Right lobe of liver (tissue), 6 donors: ENCODE measurements at regions not wholly inside any gene's neighbourhood (a gene's known extent, or its start where the extent isn't known, plus 50 kb on each side); places are given as distances from the start of the nearest gene placed in this dataset.

ENCODE experiments used
- ATAC-seq, 4 donors: fragments of 200-7000 bp; cut with Tn5 transposase; one replicate each; pipeline ENCODE4 v1.9.1; 2020; ENCODE audit warnings: mild to moderate bottlenecking in 4 of 4, moderate library complexity in 4 of 4
- DNase-seq, 3 donors: peaks; one replicate each; pipeline ENCODE4 v3.0.0-alpha.2; 2020
- H3K27ac ChIP-seq, 3 donors: fragments of 200-600 bp; one replicate each; pipeline ENCODE4 v1.8.0; 2022
- H3K27me3 ChIP-seq, 2 donors: fragments of 200-600 bp; one replicate each; pipeline ENCODE4 v1.8.0; 2022
- H3K36me3 ChIP-seq, 4 donors: fragments of 200-600 bp; sonication (generic) in 1 of 4; one replicate each; pipeline versions ENCODE4 v1.5.1 to v1.8.0; 2017 to 2022; ENCODE audit warnings: control low read depth in 1 of 4
- H3K4me1 ChIP-seq, 4 donors: fragments of 200-600 bp; sonication (generic) in 1 of 4; one replicate each; pipeline versions ENCODE4 v1.5.1 to v1.8.0; 2017 to 2022; ENCODE audit warnings: control low read depth in 1 of 4
- H3K4me3 ChIP-seq, 3 donors: fragments of 200-600 bp; one replicate each; pipeline ENCODE4 v1.8.0; 2022
- H3K9me3 ChIP-seq, 4 donors: fragments of 200-600 bp; sonication (generic) in 1 of 4; one replicate each; pipeline versions ENCODE4 v1.5.1 to v1.8.0; 2017 to 2022; ENCODE audit warnings: control low read depth in 1 of 4
- CTCF ChIP-seq, 4 donors: fragments of 200-600 bp in 3 of 4; fragments of 450-650 bp in 1 of 4; IDR thresholded peaks; one replicate each; pipeline versions ENCODE4 v1.5.1 to v1.8.0; 2016 to 2022; ENCODE audit warnings: antibody characterized with exemption in 4 of 4, mild to moderate bottlenecking in 2 of 4
- POLR2A ChIP-seq: fragments of 450-650 bp; IDR thresholded peaks from one replicate; pipeline ENCODE4 v1.6.1; 2017; ENCODE audit warnings: antibody characterized with exemption, mild to moderate bottlenecking
- WGBS: methylation state at CpG from one replicate; pipeline ENCODE4 v1.1.6; 2018; ENCODE audit warnings: low coverage, low lambda C conversion rate; ENCODE audit not compliant: insufficient coverage; ENCODE audit errors: missing lambda C conversion rate; 5-methylcytosine and 5-hydroxymethylcytosine counted together
- intact Hi-C, 2 donors: fragments of 100-400 bp; cut with DNase I; formaldehyde crosslinking; loops; one replicate each; pipeline versions ENCODE4 v1.11.2 to v1.14.1; 2022
- donor health status: DM: no; HTN: yes; CAD: no.
- donor health status: DM: no; HTN: no; CAD: no.
- donor health status: DM: no; HTN: no; CAD: no.
- donor health status: DM: no; HTN: yes; CAD: no.
- donor health status: DM: no; HTN: yes; CAD: no.

- H3K27ac ChIP-seq = no peak overlapping the region
- no peaks in the 10 kb centered on the region for H3K4me1 ChIP-seq
- H3K27me3 ChIP-seq = no peaks in the 10 kb centered on the region
- intact Hi-C loops = no loop called here
- ATAC-seq (no peak), DNase-seq (no peak)
- 61% methylated on average over 3 of the region's 3 CpGs for WGBS
- H3K4me3 ChIP-seq = no peak overlapping the region
- no peaks in the 10 kb centered on the region for H3K9me3 ChIP-seq
- TF ChIP-seq CTCF (IDR thresholded peaks at IDR 0.05) = no peak
- TF ChIP-seq POLR2A = no peak
- no peaks in the 10 kb centered on the region for H3K36me3 ChIP-seq
Measured at GRCh38 chr6:71220466-71220865, 68.1 kb upstream of the OGFRL1 start.

- H3K9me3 ChIP-seq = no peaks in the 10 kb centered on the region
- H3K27ac ChIP-seq = no peak overlapping the region
- no peak for DNase-seq
- no peak overlapping the region for H3K4me3 ChIP-seq
- no peaks in the 10 kb centered on the region for H3K27me3 ChIP-seq
- no peaks in the 10 kb centered on the region for H3K36me3 ChIP-seq
- no peak for ATAC-seq
- no peak for TF ChIP-seq POLR2A
- TF ChIP-seq CTCF (IDR thresholded peaks at IDR 0.05) = no peak
- intact Hi-C loops = no loop called here
- no peaks in the 10 kb centered on the region for H3K4me1 ChIP-seq
- WGBS = 32% methylated on average over 4 of the region's 4 CpGs
Measured at GRCh38 chr6:71222671-71223070, 65.9 kb upstream of the OGFRL1 start.

- DNase-seq (no peak), ATAC-seq (no peak)
- Histone ChIP-seq H3K4me3 (no peak overlapping the region), H3K27me3 (no peaks in the 10 kb centered on the region), H3K27ac (no peak overlapping the region), H3K36me3 (no peaks in the 10 kb centered on the region), H3K9me3 (no peaks in the 10 kb centered on the region), H3K4me1 (no peaks in the 10 kb centered on the region)
- TF ChIP-seq POLR2A = no peak
- TF ChIP-seq CTCF (IDR thresholded peaks at IDR 0.05) = no peak
- intact Hi-C loops = no loop called here
- 83% methylated on average over 2 of the region's 2 CpGs for whole genome bisulfite sequencing
Measured at GRCh38 chr6:71224011-71224410, 64.6 kb upstream of the OGFRL1 start.

GRCh38 chr6:71226151-71226550 is 62.5 kb upstream of the OGFRL1 start:
- no peak overlapping the region for H3K27ac ChIP-seq
- ATAC-seq (no peak), DNase-seq (no peak)
- TF ChIP-seq POLR2A (no peak), CTCF (IDR thresholded peaks at IDR 0.05) (no peak)
- H3K4me1 ChIP-seq = no peaks in the 10 kb centered on the region
- H3K36me3 ChIP-seq = no peaks in the 10 kb centered on the region
- H3K27me3 ChIP-seq = no peaks in the 10 kb centered on the region
- 76% methylated on average over 1 of the region's 1 CpG for WGBS
- intact Hi-C loops = no loop called here
- no peak overlapping the region for H3K4me3 ChIP-seq
- H3K9me3 ChIP-seq = no peaks in the 10 kb centered on the region

GRCh38 chr6:71228461-71229041 is 60.1 kb upstream of the OGFRL1 start:
- no peak overlapping the region for H3K4me3 ChIP-seq
- H3K36me3 ChIP-seq = no peaks in the 10 kb centered on the region
- no peaks in the 10 kb centered on the region for H3K4me1 ChIP-seq
- no peaks in the 10 kb centered on the region for H3K27me3 ChIP-seq
- DNase-seq (no peak), ATAC-seq (no peak)
- H3K27ac ChIP-seq = no peak overlapping the region
- intact Hi-C loops = no loop called here
- WGBS = 31% methylated on average over 4 of the region's 4 CpGs
- no peaks in the 10 kb centered on the region for H3K9me3 ChIP-seq
- no peak for TF ChIP-seq CTCF (IDR thresholded peaks at IDR 0.05)
- TF ChIP-seq POLR2A = no peak
